Right renal cortex interstitium (tissue), 3 donors: ENCODE measurements at regions not wholly inside any gene's neighbourhood (a gene's known extent, or its start where the extent isn't known, plus 50 kb on each side); places are given as distances from the start of the nearest gene placed in this dataset.
A peak's percentile ranks its signal among the peaks of the same experiment; 100 is the strongest.

ENCODE experiments used
- DNase-seq, 3 donors: peaks; one replicate each; pipeline ENCODE4 v3.0.0-alpha.2; 2013; ENCODE audit warnings: low read depth in 3 of 3, low spot score in 2 of 3

- no peak for DNase-seq
Observed at GRCh38 chr1:58017641-58018040, 528.9 kb downstream of the OMA1 start.

- DNase-seq = no peak
Observed at GRCh38 chr1:58013237-58013636, 533.3 kb downstream of the OMA1 start.

DNA sequence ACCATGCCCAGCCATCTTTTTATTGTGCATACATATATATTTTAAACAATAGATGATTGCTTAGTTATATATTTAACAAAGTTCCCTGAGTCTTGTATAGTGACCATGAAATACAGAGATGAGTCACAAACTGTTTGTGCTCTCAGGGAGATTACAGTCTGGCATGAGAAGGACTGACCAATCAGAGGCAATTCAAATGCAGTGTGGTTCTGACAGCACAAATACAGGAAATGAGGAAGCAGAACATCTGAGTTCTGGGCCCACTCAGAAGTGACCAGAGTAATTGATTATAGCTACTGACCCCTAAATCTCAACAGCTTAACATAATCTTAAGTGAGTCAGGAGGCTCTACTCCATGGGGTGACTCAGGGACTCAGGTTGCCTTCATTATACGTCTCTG lies 534.5 kb downstream of the OMA1 start:
- no peak for DNase-seq

GRCh38 chr1:58006421-58007046 lies 540.0 kb downstream of the OMA1 start:
- no peak for DNase-seq

DNA sequence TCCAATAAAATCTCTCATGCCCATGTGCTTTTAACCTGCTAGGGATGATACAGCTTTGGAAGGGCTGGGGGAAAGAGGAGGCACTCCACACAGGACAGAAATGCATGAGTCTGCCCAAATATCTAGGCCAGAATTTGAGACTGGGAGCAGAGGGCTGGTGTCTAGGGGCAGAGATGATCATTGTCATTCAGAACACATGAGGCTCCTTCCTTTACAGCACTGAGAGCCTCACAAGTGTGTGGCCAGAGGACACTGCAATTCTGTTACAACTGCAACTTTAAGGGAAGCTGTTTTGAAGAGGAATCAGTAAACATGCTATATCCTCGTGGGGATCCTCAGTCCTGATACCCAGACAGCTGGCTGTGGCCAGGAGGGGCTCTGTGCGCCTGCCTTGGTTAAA lies 541.3 kb downstream of the OMA1 start:
- no peak for DNase-seq

DNA sequence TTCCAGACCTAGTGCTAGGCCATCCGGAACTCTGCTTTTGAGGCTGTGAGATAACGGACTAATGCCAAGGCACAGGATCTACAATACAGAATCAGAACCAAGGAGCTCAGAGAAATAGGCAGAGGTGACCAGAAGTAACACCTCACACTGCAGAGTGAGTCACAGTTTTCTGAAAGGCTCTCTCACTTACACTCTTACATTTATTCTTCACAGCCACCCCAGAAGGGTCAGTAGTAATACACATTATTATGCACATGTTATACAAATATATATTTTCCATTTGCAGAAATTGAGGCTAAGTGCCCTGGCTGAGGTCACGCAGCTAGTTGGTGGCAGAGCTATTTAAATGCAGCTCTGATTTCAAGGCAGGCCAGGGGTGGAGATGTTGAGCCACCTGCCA lies 542.5 kb downstream of the OMA1 start:
- no peak for DNase-seq

GRCh38 chr1:58003059-58003458 lies 543.5 kb downstream of the OMA1 start:
- no peak for DNase-seq

DNA sequence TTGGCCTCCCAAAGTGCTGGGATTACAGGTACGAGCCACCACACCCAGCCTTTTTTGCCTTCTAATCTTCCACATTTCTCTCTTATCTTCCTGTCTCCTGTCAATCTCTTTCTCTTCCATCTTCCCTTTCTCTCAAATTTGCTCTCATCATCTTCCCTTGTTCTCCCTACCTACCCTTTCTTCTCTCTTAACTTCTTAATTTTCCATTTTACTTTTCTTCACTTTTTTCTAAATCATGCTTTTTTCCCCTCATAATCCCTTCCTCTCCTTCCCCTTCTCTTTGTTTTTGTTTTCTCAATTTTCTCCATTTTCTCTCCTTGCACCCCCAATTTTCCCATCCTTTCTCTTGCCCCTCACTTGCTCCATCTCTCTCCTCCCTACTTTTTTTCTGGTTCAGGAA lies 545.7 kb downstream of the OMA1 start:
- no peak for DNase-seq

GRCh38 chr1:58000116-58000515 lies 546.4 kb downstream of the OMA1 start:
- DNase-seq = peak in 1 of 3 donors; percentile 5

GRCh38 chr1:57996400-57996799 lies 550.1 kb downstream of the OMA1 start:
- DNase-seq = no peak

- DNase-seq = no peak
Observed at GRCh38 chr1:57991289-57991688, 555.2 kb downstream of the OMA1 start.

DNA sequence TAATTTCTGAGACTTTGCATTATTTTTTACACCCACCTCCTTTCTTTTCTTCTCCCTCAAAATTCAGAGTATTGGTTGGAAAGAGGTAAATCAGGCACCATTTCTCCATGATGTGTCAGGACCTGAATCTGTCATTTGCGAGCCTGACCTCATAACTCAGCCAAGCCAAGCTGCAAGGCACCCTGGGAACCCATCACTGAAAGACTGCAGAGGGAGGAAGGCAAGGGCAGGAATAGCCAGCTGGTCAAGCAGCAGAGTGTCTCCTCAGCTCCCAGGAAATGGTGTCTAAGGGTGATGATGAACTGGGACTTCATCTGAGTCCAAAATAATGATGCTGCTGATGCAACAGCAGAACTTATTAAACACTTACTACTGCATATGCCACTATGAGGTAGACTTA lies 556.6 kb downstream of the OMA1 start:
- no peak for DNase-seq

- no peak for DNase-seq
Observed at GRCh38 chr1:57987523-57987922, 559.0 kb downstream of the OMA1 start.

- DNase-seq = no peak
Observed at GRCh38 chr1:57986432-57986831, 560.1 kb downstream of the OMA1 start.

DNA sequence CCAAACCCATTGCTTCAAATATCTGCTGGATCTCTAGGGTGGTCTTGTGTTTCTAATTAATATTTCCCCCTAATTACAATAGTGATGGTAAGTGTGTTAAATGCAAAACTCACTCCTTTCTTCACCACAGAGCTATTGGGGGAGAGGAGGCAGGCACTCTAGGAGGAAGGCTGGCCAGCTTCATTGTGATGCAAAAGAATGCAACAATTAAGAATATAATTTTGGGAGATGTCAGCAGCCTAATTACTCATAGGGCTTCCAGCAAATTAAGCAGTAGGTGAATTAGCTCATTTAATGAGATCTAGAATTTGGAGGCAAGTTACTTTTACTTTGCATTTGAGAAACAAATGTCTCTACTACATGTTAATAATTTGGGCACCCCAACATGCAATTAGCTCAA lies 560.4 kb upstream of the DAB1 start:
- DNase-seq = no peak

DNA sequence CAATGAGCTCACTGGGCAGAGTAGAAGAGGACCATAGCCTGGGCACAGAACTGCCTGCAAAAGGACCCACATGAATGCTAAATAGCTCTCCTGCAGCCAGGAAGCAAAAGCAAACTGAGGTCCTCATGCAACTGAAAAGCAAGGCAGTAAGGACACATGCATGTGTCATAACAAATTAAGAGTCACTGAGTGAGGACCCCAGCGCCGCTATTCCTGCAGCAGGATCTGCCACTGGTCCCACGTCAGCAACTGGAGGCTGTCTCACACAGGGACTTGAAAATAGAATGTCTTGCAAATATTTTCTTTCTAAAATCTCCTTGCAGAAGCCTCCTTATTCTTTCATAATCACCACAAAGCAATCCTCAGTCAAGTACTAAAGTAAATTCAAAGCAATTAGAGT lies 559.6 kb upstream of the DAB1 start:
- no peak for DNase-seq

DNA sequence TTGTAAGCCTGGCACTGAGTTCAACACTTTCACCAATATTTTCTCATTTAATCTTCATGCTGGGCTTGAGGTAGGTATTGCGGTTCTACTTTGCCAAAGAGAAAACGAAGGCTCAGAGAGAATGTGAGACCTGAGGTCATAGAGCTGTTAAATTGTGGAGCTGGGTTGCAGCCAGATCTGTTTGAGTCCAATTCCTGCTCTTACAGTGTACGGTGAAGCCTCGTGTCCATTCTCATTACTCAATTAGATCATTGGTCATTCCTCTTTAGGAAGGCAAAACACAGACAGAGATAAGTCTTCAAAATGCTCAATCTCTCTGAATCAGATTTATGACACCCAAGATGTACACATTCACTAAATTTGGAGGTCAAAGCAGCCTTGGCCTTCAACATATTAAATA lies 559.0 kb upstream of the DAB1 start:
- no peak for DNase-seq

- no peak for DNase-seq
Observed at GRCh38 chr1:57976216-57976615, 552.4 kb upstream of the DAB1 start.

- no peak for DNase-seq
Observed at GRCh38 chr1:57968321-57968720, 544.5 kb upstream of the DAB1 start.

DNA sequence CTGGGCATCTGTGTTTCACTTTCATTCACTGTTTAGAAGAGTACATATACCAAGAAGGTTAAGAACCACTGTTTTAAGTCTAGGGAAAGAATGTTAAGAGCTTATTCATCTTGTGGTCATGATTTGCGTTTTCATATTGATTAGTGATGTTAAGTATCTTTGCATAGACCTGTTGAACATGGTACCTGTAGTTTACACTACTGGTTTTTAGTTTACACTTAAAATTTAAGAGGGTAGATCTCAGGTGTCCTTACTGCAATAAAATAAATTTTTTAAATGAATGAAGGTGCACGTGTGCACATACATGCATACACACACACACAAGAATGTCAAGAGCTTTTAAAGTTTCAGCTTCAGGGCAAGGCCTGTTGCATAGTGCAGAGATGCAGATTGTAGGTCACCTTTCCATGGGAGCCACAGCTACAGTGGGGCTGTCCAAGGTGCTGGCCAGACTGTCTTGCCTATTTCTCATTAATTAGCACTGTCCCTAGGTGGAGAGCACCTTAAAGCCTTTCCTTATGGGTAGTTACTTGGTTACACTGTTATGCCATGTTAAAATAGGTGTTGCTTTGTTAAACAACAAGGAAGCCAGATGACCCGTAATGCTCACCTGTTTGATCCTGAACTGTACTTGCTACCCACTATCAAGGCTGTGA lies 543.0 kb upstream of the DAB1 start:
- DNase-seq = peak; percentile 23 to 57 (median 32)

- no peak for DNase-seq
Observed at GRCh38 chr1:57966340-57966739, 542.5 kb upstream of the DAB1 start.

GRCh38 chr1:57963581-57963980 lies 539.7 kb upstream of the DAB1 start:
- no peak for DNase-seq
